ENCODE measurements at regions not wholly inside any gene's neighbourhood (a gene's known extent, or its start where the extent isn't known, plus 50 kb on each side); places are given as distances from the start of the nearest gene placed in this dataset.

DNA sequence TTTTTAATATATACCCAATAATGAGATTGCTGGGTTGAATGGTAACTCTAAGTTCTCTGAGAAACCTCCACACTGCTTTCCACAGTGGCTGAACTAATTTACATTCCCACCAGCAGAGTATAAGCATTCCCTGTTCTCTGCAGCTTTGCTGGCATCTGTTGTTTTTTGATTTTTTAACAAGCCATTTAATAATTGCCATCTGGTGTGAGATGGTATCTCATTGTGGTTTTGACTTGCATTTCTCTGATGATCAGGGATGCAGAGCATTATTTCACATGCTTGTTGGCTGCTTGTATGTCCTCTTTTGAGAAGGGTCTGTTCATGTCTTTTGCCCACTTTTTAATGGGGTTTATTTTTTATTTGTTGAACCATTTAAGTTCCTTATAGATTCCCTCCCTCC lies 75.0 kb upstream of the EPHB3 start:
- TF ChIP-seq GATA2 (IDR thresholded peaks at IDR 0.05; ENCODE audit: low read depth, low read length) (peak; percentile 67), GATA3 (IDR thresholded peaks at IDR 0.05; ENCODE audit: low read depth, low read length) (peak; percentile 49; the same call in 1 of the 2 replicates)
